Prostate gland (tissue), 2 donors: ENCODE measurements at regions not wholly inside any gene's neighbourhood (a gene's known extent, or its start where the extent isn't known, plus 50 kb on each side); places are given as distances from the start of the nearest gene placed in this dataset.

Experiments
- DNase-seq: peaks from one replicate; pipeline ENCODE4 v3.0.0-alpha.2; 2019; ENCODE audit warnings: low spot score
- H3K27ac ChIP-seq, 2 donors: fragments of 200-600 bp; sonication (generic); 2 replicates each; pipeline ENCODE4 v1.5.1; 2017 to 2019
- H3K27me3 ChIP-seq: fragments of 200-600 bp; sonication (generic); replicated peaks from 2 replicates; pipeline ENCODE4 v1.5.1; 2019; ENCODE audit not compliant: insufficient read depth
- H3K36me3 ChIP-seq, 2 donors: fragments of 200-600 bp; sonication (generic); 1 replicate in 1 of 2; 2 replicates in 1 of 2; pipeline versions ENCODE4 v1.5.1 to v1.8.1; 2017 to 2019
- H3K4me1 ChIP-seq: fragments of 200-600 bp; sonication (generic); replicated peaks from 2 replicates; pipeline ENCODE4 v1.5.1; 2019
- H3K4me3 ChIP-seq, 2 donors: fragments of 200-600 bp; sonication (generic); 2 replicates each; pipeline ENCODE4 v1.5.1; 2017 to 2019
- H3K9me3 ChIP-seq: fragments of 200-600 bp; sonication (generic); 2 replicates; pipeline ENCODE4 v1.5.1; 2017
- POLR2A ChIP-seq: fragments of 450-650 bp; IDR thresholded peaks from one replicate; pipeline ENCODE4 v1.6.1; 2016; ENCODE audit warnings: antibody characterized with exemption, mild to moderate bottlenecking
- POLR2AphosphoS5 ChIP-seq: sonication (generic); formaldehyde crosslinking; IDR thresholded peaks from one replicate; pipeline ENCODE4 v1.6.1; 2017; ENCODE audit warnings: antibody characterized with exemption
- WGBS: methylation state at CpG from one replicate; pipeline ENCODE4 v1.1.5; 2018; 5-methylcytosine and 5-hydroxymethylcytosine counted together
- intact Hi-C: fragments of 100-400 bp; cut with DNase I; formaldehyde crosslinking; loops from one replicate; pipeline ENCODE4 v1.14.2; 2022
- TF ChIP-seq, protein P1 (sequence below), 4 experiments: fragments of 200-600 bp in 2 of 4; fragments of 450-650 bp in 2 of 4; sonication (generic) in 2 of 4; IDR thresholded peaks; 1 replicate in 3 of 4; 2 replicates in 1 of 4; pipeline ENCODE4 v1.5.1; 2016 to 2019; ENCODE audit warnings: antibody characterized with exemption in 4 of 4, mild to moderate bottlenecking in 2 of 4, moderate library complexity in 2 of 4

DNA sequence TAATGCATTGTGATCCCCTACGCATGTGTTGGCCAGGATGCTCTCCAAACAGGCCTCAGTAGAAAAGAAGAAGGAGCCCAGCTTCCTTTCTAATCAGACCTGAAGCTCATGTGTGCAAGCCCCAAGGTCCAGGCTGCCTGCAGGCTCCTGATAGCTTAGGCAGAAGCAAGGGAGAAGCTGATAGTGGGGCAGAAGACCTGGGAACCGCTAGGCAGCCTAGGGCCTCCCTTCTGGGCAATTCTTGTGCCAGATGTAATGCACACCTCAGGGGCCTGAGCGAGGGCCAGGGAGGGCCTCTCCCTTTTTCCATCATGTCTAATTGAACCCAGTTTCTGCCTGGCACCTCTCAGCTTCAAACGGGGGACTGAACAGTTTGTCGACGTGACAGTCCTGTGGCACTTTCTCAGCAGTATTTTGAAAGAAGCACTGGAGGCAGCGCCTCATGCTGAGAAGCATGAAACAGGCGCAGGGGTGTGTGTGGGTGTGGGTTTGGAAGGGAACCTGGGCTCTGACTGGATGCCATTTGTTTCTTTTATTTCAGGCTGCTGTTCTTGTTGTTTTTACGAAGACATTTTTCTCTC, 212.8 kb downstream of the PIK3R1 start:
- Histone ChIP-seq H3K9me3 (no peaks in the 10 kb centered on the region), H3K4me1 (no peaks in the 10 kb centered on the region), H3K27me3 (no peaks in the 10 kb centered on the region), H3K36me3 (no peaks in the 10 kb centered on the region), H3K27ac (no peak overlapping the region), H3K4me3 (no peak overlapping the region)
- TF ChIP-seq POLR2A, result no peak
- TF ChIP-seq, protein P1, sequence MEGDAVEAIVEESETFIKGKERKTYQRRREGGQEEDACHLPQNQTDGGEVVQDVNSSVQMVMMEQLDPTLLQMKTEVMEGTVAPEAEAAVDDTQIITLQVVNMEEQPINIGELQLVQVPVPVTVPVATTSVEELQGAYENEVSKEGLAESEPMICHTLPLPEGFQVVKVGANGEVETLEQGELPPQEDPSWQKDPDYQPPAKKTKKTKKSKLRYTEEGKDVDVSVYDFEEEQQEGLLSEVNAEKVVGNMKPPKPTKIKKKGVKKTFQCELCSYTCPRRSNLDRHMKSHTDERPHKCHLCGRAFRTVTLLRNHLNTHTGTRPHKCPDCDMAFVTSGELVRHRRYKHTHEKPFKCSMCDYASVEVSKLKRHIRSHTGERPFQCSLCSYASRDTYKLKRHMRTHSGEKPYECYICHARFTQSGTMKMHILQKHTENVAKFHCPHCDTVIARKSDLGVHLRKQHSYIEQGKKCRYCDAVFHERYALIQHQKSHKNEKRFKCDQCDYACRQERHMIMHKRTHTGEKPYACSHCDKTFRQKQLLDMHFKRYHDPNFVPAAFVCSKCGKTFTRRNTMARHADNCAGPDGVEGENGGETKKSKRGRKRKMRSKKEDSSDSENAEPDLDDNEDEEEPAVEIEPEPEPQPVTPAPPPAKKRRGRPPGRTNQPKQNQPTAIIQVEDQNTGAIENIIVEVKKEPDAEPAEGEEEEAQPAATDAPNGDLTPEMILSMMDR (IDR thresholded peaks at IDR 0.05), result no peak
- TF ChIP-seq POLR2AphosphoS5, result no peak
- no peak for DNase-seq
- WGBS, result 89% methylated on average over 9 of the region's 9 CpGs
- intact Hi-C loops, result no loop called here

DNA sequence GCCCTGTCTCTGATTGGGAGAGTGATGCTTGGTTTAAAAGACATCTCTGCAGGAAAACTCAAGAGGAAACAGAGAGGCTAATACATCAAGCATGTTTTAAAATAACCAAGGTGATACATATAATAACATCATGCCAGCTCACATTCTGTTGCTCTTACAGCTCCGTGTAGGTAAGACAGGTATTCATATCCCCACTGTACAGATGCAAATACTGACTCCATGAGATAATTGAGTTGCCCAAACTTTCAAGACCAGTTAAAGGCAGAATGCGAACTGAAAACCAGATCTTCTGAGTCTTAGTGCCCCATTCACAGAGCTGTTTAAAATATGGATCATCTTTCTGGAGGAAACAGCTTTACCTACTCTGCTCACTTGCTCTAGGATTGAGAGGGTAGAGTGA, 214.0 kb downstream of the PIK3R1 start:
- Histone ChIP-seq H3K9me3 (no peaks in the 10 kb centered on the region), H3K27ac (no peak overlapping the region), H3K36me3 (no peaks in the 10 kb centered on the region), H3K4me1 (no peaks in the 10 kb centered on the region), H3K27me3 (no peaks in the 10 kb centered on the region), H3K4me3 (no peak overlapping the region)
- TF ChIP-seq POLR2A, result no peak
- TF ChIP-seq POLR2AphosphoS5, result no peak
- TF ChIP-seq, protein P1 (IDR thresholded peaks at IDR 0.05), result no peak
- DNase-seq, result no peak
- 93% methylated on average over 2 of the region's 2 CpGs for WGBS
- intact Hi-C loops, result no loop called here

DNA sequence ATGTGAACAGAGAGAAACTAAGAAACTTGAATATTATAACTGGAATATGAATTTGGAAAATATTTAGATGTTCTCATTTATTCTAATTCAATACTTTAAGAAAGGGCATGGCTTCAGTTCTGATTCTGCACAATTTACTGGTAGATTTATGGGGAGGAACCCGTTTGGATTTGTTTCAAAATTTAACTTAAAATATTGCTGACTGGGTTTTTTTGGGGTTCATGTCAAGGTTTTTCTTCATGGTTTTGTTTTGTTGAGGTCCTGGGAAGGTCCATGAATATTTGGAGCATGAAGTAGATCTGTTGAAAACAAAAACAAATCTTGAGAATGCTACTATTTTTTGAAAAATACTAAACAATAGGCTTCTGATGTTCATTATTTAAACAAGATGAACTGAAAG, 214.7 kb downstream of the PIK3R1 start:
- no peaks in the 10 kb centered on the region for H3K36me3 ChIP-seq
- no peaks in the 10 kb centered on the region for H3K27me3 ChIP-seq
- H3K4me1 ChIP-seq, result no peaks in the 10 kb centered on the region
- WGBS, result 63% methylated on average over 1 of the region's 1 CpG
- intact Hi-C loops, result no loop called here
- H3K4me3 ChIP-seq, result no peak overlapping the region
- TF ChIP-seq POLR2A, result no peak
- TF ChIP-seq, protein P1 (IDR thresholded peaks at IDR 0.05), result no peak
- TF ChIP-seq POLR2AphosphoS5, result no peak
- H3K9me3 ChIP-seq, result no peaks in the 10 kb centered on the region
- no peak for DNase-seq
- H3K27ac ChIP-seq, result no peak overlapping the region

DNA sequence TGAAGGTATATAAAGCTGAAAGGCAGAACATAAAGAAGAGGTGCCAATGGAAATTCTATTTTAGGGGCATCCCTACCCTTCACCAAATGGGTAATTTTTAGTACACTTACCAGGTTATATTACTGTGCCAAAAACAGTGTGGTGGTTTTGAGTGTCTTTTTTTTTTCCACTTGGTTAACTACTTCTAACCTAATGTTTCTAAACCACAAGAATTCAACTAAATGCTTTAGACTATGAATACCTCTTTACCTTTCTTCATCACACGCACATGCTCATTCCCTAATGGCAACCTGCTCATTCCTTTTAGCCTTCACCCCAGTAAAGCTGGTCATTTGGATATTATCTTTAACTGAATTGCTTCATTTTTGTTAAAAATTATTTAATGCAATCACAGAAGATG, 215.6 kb downstream of the PIK3R1 start:
- no peak overlapping the region for H3K4me3 ChIP-seq
- WGBS, result 100% methylated on average over 1 of the region's 1 CpG
- H3K27ac ChIP-seq, result no peak overlapping the region
- H3K4me1 ChIP-seq, result no peaks in the 10 kb centered on the region
- no peaks in the 10 kb centered on the region for H3K36me3 ChIP-seq
- no peaks in the 10 kb centered on the region for H3K27me3 ChIP-seq
- TF ChIP-seq, protein P1 (IDR thresholded peaks at IDR 0.05), result no peak
- TF ChIP-seq POLR2A (no peak), POLR2AphosphoS5 (no peak)
- H3K9me3 ChIP-seq, result no peaks in the 10 kb centered on the region
- intact Hi-C loops, result no loop called here
- DNase-seq, result no peak

DNA sequence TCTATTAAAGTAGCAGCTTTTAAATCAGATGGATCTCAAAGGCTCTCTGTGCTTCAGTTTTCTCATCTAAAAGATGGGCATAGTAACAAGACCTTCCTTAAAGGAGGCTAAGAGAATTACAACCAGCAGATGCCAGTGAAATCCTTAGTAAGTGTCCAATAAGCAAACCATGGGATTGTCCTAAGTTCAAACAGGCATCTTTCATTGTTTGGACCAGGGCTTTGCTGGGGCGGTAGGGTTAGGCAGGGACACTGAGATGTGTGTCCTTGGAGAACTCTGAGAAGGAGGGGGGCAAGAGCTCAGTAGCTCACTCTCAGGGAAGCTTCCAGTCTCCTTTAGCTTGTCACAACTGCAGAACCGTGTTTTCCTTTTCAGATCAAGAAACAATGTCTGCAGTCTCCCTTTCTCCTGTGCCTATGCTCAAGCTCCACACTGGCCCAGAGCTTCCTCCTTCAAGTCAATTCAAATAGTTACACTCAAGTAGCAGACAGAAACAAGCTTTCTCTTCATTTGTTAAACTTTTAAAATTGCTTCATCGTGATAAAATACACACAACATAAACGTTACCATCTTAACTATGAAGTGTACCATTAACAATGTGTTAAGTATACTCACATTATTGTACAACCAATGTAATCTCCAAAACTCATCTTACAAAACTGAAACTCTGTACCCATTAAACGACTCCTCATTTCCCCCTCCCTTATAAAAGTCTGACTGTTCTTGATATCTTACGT, 216.2 kb downstream of the PIK3R1 start:
- H3K27ac ChIP-seq, result no peak overlapping the region
- no peak overlapping the region for H3K4me3 ChIP-seq
- no peaks in the 10 kb centered on the region for H3K4me1 ChIP-seq
- TF ChIP-seq POLR2A (no peak), POLR2AphosphoS5 (no peak)
- TF ChIP-seq, protein P1 (IDR thresholded peaks at IDR 0.05), result no peak
- no peaks in the 10 kb centered on the region for H3K36me3 ChIP-seq
- H3K27me3 ChIP-seq, result no peaks in the 10 kb centered on the region
- no peak for DNase-seq
- intact Hi-C loops, result no loop called here
- WGBS, result 79% methylated on average over 6 of the region's 6 CpGs
- no peaks in the 10 kb centered on the region for H3K9me3 ChIP-seq
